ENCODE measurements at regions not wholly inside any gene's neighbourhood (a gene's known extent, or its start where the extent isn't known, plus 50 kb on each side); places are given as distances from the start of the nearest gene placed in this dataset.

GRCh38 chr1:184289825-184290550 is 96.8 kb upstream of the C1orf21 start:
- TF ChIP-seq CTCF (conservative IDR thresholded peaks at IDR 0.05) (no peak), ZFX (IDR thresholded peaks at IDR 0.05) (no peak)

Measured in C4-2B (cell line).